ENCODE measurements at regions not wholly inside any gene's neighbourhood (a gene's known extent, or its start where the extent isn't known, plus 50 kb on each side); places are given as distances from the start of the nearest gene placed in this dataset.

DNA sequence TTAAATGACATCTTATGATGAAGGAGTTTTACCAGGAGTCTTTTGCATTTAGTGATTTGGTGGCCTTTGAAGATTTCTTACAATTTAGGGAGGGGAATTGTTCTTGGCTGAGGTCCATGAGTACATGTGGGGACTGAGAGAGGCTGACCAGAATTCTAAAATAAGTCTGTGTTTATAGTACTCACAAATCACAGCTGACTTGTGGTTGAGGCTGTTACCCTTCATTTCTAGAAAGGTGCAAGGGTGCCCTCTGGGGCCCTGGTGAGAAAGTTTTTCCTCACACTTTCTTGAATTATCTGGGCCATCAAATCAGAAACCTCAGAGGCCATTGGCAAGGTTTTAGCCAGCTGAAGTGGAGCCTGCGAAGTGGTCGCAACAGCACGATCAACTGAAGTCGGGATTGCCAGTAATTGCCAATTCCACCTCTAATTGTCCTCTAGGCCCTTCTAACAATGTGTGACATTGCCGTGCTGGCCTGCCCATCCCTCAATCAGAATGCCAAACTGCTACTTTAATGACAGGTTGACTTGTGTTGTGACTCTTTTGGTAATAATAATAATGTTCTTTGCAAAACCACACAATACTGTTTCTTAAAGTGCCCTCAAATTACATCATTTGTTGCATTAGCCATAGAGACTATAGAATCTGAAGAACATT lies 221.6 kb downstream of the OGFRL1 start:
- ATAC-seq = peak; percentile 75 to 76
- peak; percentile 15 to 30 for DNase-seq
- Histone ChIP-seq H3K4me1 (peaks cover 6 to 9% of the 10 kb centered on the region in 2 donors), H3K36me3 (no peaks in the 10 kb centered on the region), H3K9me3 (no peaks in the 10 kb centered on the region), H3K27ac (no peak overlapping the region), H3K27me3 (no peaks in the 10 kb centered on the region), H3K4me3 (no peak overlapping the region)
- TF ChIP-seq, protein P1, sequence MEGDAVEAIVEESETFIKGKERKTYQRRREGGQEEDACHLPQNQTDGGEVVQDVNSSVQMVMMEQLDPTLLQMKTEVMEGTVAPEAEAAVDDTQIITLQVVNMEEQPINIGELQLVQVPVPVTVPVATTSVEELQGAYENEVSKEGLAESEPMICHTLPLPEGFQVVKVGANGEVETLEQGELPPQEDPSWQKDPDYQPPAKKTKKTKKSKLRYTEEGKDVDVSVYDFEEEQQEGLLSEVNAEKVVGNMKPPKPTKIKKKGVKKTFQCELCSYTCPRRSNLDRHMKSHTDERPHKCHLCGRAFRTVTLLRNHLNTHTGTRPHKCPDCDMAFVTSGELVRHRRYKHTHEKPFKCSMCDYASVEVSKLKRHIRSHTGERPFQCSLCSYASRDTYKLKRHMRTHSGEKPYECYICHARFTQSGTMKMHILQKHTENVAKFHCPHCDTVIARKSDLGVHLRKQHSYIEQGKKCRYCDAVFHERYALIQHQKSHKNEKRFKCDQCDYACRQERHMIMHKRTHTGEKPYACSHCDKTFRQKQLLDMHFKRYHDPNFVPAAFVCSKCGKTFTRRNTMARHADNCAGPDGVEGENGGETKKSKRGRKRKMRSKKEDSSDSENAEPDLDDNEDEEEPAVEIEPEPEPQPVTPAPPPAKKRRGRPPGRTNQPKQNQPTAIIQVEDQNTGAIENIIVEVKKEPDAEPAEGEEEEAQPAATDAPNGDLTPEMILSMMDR (IDR thresholded peaks at IDR 0.05 in 4 of 5, conservative IDR thresholded peaks at IDR 0.05 in 1 of 5) = peak; percentile 35 to 64 (median 52)
- no peak for TF ChIP-seq POLR2A (IDR thresholded peaks at IDR 0.05)
- in situ Hi-C loops (cut with MboI; ENCODE audit: low sequenced_read_pairs in 4 of 4) (loop anchor here in 2 of 4 donors (5.0 to 25.0 kb wide), 3 partner anchors 128 to 323 kb away; no protein-coding TSS in a partner anchor), intact Hi-C loops (cut with DNase I; ENCODE audit: low total_unique reads) (loop anchor here (1.0 kb wide), 1 partner anchor 126 kb away; no protein-coding TSS in a partner anchor)

DNA sequence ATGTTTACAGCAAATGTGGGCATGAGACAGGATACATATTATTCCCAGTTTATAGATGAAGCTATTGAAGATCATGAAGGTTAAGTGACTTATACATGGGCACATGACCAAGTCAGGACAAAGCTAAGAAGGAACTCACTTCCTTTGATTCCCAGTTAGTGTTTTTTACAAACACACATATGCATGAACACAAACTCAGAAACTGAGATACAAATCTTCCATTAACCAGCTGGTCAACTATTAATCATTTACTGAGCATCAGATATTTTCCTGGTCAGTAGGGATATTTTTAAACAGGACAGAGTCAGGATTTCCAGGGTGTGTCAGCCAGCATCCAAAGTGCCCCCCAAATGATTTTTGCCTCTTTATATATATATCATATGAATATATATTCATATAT lies 222.2 kb downstream of the OGFRL1 start:
- Histone ChIP-seq H3K4me3 (no peak overlapping the region), H3K27me3 (no peaks in the 10 kb centered on the region), H3K36me3 (no peaks in the 10 kb centered on the region), H3K9me3 (no peaks in the 10 kb centered on the region), H3K4me1 (peaks cover 6 to 9% of the 10 kb centered on the region in 2 donors), H3K27ac (no peak overlapping the region)
- intact Hi-C loops (cut with DNase I; ENCODE audit: low total_unique reads) (loop anchor here (1.0 kb wide), 1 partner anchor 127 kb away; no protein-coding TSS in a partner anchor), in situ Hi-C loops (cut with MboI; ENCODE audit: low sequenced_read_pairs in 4 of 4) (loop anchor here in 2 of 4 donors (5.0 to 25.0 kb wide), 3 partner anchors 129 to 324 kb away; no protein-coding TSS in a partner anchor)
- TF ChIP-seq, protein P1 (IDR thresholded peaks at IDR 0.05 in 4 of 5, conservative IDR thresholded peaks at IDR 0.05 in 1 of 5) = no peak
- TF ChIP-seq POLR2A (IDR thresholded peaks at IDR 0.05) = no peak
- DNase-seq (no peak), ATAC-seq (no peak)

DNA sequence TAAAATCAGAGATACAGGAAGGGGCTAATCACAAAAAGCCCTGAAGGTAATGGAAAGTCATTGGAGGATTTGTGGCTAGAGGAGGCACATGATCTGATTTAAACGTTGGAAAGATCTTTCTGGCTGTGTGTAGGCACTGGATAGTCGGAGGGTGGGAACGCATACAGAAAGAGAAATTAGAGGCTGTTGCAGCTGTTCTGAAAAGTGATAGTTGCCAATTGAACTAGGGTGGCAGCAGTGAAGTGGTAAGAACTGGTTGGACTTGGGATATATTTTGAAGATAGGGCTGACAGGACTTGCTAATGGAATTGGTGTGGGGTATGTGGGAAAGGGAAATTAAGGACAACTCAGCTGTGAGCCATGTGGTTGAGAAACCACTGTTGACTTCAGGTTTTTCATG lies 223.6 kb downstream of the OGFRL1 start:
- Histone ChIP-seq H3K4me3 (no peak overlapping the region), H3K27ac (no peak overlapping the region), H3K27me3 (no peaks in the 10 kb centered on the region), H3K36me3 (no peaks in the 10 kb centered on the region), H3K4me1 (peaks cover 6 to 9% of the 10 kb centered on the region in 2 donors), H3K9me3 (no peaks in the 10 kb centered on the region)
- ATAC-seq (no peak), DNase-seq (no peak)
- no peak for TF ChIP-seq POLR2A (IDR thresholded peaks at IDR 0.05)
- TF ChIP-seq, protein P1 (IDR thresholded peaks at IDR 0.05 in 4 of 5, conservative IDR thresholded peaks at IDR 0.05 in 1 of 5) = no peak
- intact Hi-C loops (cut with DNase I; ENCODE audit: low total_unique reads) = no loop called here
- in situ Hi-C loops (cut with MboI; ENCODE audit: low sequenced_read_pairs in 4 of 4) = loop anchor here in 2 of 4 donors (5.0 to 25.0 kb wide), 3 partner anchors 130 to 325 kb away; no protein-coding TSS in a partner anchor

DNA sequence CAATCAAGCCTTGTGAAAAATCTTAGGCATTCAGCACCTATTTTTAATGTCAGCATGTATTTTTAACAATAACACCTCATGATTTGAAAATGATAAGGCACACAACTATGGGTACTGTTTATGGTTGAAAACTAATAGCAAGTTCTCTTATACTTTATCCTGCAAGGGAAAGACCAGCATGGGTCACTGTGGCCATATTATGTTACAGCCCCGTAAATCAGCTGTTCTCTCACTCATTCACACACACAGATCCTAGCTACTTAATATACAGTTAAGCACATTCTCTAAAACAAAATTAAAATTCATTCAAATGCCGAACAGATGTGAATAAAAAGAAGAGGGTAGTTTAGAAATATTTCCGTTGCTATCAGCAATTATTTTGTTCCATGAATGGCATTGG lies 224.4 kb downstream of the OGFRL1 start:
- Histone ChIP-seq H3K27me3 (no peaks in the 10 kb centered on the region), H3K4me1 (peaks cover 6 to 9% of the 10 kb centered on the region in 2 donors), H3K4me3 (no peak overlapping the region), H3K9me3 (no peaks in the 10 kb centered on the region), H3K36me3 (no peaks in the 10 kb centered on the region), H3K27ac (no peak overlapping the region)
- in situ Hi-C loops (cut with MboI; ENCODE audit: low sequenced_read_pairs in 4 of 4) (loop anchor here in 2 of 4 donors (5.0 to 25.0 kb wide), 3 partner anchors 131 to 326 kb away; no protein-coding TSS in a partner anchor), intact Hi-C loops (cut with DNase I; ENCODE audit: low total_unique reads) (no loop called here)
- TF ChIP-seq, protein P1 (IDR thresholded peaks at IDR 0.05 in 4 of 5, conservative IDR thresholded peaks at IDR 0.05 in 1 of 5) = no peak
- no peak for TF ChIP-seq POLR2A (IDR thresholded peaks at IDR 0.05)
- DNase-seq (no peak), ATAC-seq (no peak)
